ENCODE measurements at regions not wholly inside any gene's neighbourhood (a gene's known extent, or its start where the extent isn't known, plus 50 kb on each side); places are given as distances from the start of the nearest gene placed in this dataset.

DNA sequence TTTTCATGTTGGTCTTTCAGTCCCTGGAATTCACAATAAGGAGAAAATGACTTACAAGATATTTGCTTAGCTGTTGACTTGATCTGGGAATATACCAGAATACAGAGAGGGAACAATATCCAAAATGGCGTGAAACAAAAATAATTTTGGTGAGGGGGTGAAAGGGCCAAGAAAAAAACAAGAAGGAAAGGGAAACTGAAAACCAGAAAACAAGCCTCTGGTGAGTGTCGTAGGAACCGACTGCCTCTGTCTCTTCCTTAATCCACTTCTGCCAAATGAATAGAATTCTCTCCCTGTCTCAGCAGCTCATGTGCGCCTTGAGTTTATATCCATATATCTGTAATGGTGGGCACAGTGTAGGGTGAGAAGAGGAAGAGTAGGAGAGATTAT lies 367.6 kb downstream of the ETS1 start:
- DNase-seq (ENCODE audit: low spot score) = no peak

DNA sequence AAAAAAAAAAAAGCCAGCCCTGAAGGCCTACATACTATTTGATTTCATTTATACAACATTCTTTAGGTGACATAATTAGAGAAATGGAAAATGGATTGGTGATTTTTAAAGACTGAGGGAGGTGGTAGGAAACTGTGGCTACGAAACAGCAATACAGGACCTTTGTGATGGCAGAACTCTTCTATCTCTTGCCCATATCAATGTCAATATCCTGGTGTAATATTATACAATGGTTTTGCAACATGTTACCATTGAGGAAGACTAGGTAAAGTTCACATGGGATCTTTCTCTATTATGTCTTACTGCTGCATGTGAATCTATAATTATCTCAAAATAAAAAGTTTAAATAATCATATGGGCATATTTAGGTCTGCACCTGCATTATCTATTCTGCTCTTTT lies 371.2 kb downstream of the ETS1 start:
- DNase-seq (ENCODE audit: low spot score) = no peak

GRCh38 chr11:128215238-128215882 lies 372.0 kb downstream of the ETS1 start:
- DNase-seq (ENCODE audit: low spot score) = no peak

GRCh38 chr11:128214263-128214662 lies 373.1 kb downstream of the ETS1 start:
- no peak for DNase-seq (ENCODE audit: low spot score)

- no peak for DNase-seq (ENCODE audit: low spot score)
Measured at GRCh38 chr11:128213461-128213860, 373.9 kb downstream of the ETS1 start.

DNA sequence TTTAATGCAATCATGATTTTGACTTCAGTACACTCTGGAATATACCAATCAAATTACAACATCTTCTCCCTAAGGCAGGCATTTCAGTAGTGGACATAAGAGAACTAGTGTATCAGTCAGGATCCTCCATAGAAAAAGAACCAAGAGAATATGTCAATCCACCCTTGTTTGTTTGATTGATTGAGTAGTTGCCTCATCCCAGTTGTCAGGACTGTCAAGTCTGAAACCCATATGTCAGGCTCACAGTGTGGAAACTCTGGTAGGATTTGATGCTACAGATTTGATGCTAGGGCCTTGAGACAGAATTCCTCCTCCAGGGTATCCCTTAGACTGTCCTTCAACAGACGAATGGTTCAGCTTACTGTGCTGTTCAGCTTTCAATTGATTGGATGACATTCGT lies 375.0 kb downstream of the ETS1 start:
- no peak for DNase-seq (ENCODE audit: low spot score)

- DNase-seq (ENCODE audit: low spot score) = no peak
Measured at GRCh38 chr11:128210148-128210940, 377.0 kb downstream of the ETS1 start.

GRCh38 chr11:128209138-128209435 lies 378.3 kb downstream of the ETS1 start:
- no peak for DNase-seq (ENCODE audit: low spot score)

DNA sequence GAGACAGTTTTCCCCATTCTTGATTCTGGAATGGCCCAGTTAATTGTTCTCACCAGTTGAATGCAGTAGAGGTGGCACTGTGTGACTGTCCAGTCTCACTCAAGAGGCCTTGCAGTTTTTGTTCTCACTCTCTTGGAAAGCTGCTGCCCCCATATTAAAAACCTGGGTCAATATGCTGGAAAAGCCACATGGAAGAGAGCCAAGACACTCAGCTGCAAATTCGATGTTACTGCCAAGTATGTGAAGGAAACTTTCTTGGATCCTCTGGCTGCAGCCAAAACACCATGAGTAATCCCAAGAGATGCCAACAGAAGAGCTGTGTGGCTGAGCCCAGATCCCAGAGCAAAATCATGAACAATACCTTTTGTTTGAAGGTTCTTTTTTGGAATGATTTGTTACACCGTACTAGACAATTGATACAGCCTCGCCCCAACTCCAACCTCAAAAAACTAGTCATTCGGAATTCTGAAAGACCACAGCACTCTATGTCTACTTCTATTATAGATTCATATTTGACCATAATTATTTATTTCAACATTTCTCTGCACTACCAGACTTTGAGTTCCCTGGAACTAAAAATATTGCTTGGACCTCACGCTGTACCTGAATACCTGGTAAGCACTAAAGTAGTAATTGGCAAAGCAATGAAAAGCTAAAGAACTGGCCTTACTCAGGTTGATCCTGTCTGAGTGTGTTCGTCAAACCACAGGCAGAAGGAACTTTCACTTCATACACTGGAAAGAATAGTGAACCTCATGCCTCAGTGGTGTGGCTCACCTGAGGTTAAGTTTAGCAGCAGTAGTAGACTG lies 378.8 kb downstream of the ETS1 start:
- no peak for DNase-seq (ENCODE audit: low spot score)

DNA sequence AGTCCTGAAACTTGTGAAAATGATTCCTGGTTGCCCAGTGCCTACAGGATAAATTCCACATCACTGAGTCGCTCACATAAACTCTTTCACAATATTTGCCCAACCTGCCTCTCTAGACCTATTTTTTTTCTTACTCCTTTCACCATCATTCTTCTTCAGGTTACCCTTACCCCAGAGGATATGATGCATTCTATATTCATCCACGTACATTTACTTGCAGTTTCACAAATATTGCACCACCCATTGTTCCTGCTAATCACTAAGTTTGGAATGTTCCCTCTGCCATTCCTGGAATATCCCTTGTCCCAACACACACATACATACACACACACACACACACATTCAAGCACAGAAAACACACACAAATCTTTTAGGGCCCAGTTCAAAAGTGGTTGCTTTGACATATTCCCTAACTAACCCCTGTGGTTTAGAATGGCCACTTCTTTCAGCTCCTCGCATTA lies 379.5 kb downstream of the ETS1 start:
- no peak for DNase-seq (ENCODE audit: low spot score)

- no peak for DNase-seq (ENCODE audit: low spot score)
Measured at GRCh38 chr11:128206461-128206860, 380.9 kb downstream of the ETS1 start.

- DNase-seq (ENCODE audit: low spot score) = no peak
Measured at GRCh38 chr11:128205796-128206195, 381.6 kb downstream of the ETS1 start.

DNA sequence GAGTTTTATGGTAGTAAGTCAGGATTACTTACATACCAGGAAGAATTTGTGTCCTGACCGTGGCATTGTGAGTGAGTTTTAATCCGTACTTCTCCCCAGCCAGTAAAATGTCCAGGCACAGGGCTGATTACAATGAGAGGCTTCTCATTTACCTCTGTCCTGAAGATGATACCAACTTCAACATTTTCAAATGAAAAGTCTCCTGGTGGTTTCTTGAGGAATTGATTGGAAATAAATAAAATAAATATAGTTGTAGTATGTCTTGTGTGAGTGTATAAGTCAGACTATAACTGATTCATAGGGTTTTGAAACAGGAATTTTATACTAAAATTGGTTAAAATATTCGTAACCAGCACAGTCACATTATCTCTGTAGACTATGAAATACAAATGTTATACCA lies 382.5 kb downstream of the ETS1 start:
- DNase-seq (ENCODE audit: low spot score) = no peak

DNA sequence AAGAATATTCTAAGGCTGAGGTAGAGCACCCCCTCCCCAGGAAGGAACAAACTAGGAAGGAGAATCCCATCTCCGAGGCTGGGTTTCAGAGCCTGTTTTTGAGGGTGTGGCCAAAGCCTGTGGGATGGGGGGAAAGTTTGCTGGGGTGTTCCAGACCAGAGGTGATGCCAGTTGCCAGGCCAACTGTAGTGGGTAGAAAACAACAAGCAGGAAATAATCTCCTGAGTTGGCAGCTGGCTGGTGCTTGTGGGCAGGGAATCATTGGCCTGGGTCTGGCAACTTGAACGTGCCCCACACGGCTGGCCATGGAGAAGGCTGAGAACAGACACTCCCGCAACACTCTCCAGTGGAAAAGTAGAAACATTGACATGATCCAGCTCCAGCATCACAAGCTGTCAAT lies 385.6 kb downstream of the ETS1 start:
- no peak for DNase-seq (ENCODE audit: low spot score)

DNA sequence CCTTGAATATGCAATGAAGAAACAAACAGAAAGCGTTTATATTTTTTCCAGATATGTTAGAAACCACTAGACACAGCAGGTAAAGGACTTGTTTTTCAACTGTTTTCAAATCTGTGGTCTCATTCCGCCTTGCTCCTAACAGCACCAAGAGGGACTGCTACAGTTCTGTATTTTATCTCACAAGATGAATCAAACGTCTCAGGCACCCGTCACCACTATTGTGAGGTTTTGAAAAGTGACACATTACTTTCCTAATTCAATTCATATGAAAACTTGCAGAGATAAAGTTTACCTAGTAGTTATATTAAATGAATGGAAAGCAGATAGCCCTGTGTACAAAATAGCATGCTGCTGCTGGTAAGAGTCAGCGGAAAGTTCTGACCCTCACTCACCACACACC lies 386.3 kb downstream of the ETS1 start:
- peak; percentile 75 for DNase-seq (ENCODE audit: low spot score)

GRCh38 chr11:128200467-128200866 lies 386.9 kb downstream of the ETS1 start:
- DNase-seq (ENCODE audit: low spot score) = no peak

DNA sequence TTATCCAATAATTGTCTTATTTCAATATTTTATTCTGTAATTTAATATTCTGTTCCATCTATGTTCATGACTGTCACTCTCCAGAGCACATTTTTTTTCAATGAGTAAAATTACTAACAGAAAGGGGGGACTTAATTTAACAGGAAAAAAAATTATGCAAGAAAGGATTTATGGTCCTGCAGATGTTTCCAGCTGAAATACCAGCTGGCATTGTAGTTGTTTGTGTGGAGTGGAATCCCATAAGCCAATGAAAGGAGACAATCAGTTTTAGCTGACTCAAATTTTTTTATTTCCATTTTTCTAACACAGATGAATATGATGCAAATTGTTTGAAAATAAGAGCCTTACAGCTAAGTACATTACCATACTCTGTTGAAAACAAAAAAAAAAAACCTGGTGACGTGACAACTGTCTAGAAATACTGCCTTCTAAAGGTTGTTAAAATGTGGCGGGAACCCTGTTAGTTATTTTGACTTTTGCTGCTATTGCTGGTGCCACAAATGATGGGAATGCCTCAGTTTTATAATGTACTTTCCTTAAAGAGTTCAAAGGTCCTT lies 389.1 kb downstream of the ETS1 start:
- DNase-seq (ENCODE audit: low spot score) = no peak

DNA sequence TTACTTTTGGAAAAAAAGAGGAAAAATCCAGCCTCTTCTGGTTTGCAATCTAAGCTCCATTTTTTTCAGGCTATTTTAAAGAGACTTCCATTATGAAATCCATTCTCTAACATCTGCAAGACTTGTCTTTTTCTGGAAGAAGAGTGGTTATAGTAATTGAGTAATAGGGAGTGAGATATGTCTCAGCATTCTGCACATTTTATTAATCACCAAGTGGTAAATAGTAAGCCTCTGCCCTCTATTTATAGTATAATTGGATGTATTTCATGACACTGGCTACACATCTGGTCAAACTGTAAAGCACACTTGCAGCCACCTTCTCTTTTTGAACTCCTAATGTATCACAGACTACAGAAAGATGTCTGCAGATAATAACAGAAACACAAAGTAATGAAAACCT lies 391.1 kb downstream of the ETS1 start:
- no peak for DNase-seq (ENCODE audit: low spot score)

DNA sequence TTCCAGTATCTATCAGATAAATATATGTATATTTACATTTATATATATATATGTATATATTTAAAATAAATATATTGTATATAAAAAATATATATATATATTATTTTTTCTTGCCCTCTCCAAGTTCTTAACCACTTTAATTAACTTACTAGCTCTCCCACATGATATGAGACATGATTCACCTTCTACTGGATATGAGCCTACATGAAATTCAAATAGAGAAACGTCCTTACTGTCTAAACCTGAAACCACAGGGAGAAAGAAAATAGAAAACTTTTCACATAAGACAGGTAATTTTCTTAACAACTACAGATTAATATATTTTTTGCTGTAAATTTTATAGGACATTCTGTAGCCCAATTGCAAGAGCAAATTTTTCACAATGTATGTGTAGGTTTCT lies 391.6 kb downstream of the ETS1 start:
- no peak for DNase-seq (ENCODE audit: low spot score)

DNA sequence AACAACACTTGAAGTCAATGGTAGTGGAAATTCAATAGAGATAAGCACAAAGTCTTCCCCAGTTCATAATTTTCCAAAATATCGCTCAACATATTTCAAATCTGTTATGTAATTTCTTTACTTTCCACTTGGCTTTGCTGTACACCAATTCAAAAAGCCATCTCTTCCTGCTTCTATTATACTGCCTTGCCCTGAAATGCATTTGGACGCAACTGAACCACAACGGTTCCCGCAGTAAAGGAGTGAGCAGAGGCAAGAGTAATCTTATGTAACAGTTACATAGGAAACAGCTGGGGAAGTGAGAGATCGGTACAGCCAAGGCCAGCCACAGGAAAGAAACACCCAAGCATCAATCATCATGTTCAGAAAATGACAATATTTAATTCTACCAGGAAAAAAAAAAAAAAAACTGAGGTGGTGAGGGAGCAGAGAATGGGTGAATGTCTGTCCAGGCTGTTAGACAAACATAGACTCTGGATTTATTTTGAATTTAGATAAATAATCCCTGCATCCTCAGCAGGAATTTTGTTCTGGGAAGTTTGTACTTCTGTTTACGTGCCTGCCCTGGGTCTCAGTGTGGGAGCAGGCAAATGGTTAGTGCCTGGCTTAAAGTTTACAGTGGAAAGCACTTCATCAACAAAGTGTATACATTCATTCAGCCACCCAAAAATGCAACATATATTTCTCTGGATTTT lies 392.2 kb downstream of the ETS1 start:
- peak; percentile 78 for DNase-seq (ENCODE audit: low spot score)

GRCh38 chr11:128194216-128194615 lies 393.1 kb downstream of the ETS1 start:
- DNase-seq (ENCODE audit: low spot score) = no peak

DNA sequence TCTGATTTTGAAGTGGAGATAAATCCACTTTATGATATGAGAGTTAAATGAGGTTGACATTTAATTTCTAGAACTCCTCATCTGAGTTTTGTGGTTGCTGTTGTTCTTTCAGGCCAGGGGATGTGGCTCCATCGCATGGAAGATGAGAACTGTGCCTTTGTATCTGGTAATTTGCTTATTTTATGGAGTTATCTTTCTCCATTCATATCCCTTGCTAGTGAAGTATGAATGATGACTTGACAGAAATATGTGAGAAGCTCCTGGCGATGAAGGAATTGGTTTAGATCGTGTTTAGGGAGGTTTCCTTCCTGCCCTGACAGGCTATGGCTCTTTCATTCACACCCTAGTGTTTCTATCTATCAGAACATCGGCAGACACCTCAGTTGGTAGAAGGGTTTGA lies 393.7 kb downstream of the ETS1 start:
- DNase-seq (ENCODE audit: low spot score) = no peak

Data from activated CD4-positive, alpha-beta T cell treated with anti-CD3 and anti-CD28 coated beads, Interleukin-2, Interleukin-4, amounts not matched to agents 100 ng/mL and 50 ng/mL, durations not matched to agents 16 hours and 8 hours (primary cell).